ENCODE measurements at regions not wholly inside any gene's neighbourhood (a gene's known extent, or its start where the extent isn't known, plus 50 kb on each side); places are given as distances from the start of the nearest gene placed in this dataset.

GRCh38 chr2:15730545-15731212 is 139.0 kb downstream of the DDX1 start:
- Histone ChIP-seq H2AFZ (ENCODE audit: low read depth, low read length) (no peak overlapping the region), H3K27ac (ENCODE audit: low read length) (no peak overlapping the region)

More at GRCh38 chr2:15730545-15731212, 139.0 kb downstream of the DDX1 start:
- H3K36me3 ChIP-seq (ENCODE audit: insufficient read depth, low read length) = no peaks in the 10 kb centered on the region
- no peaks in the 10 kb centered on the region for H3K79me2 ChIP-seq (replicated peaks; ENCODE audit: insufficient read depth, low read length)
- no peaks in the 10 kb centered on the region for H3K27me3 ChIP-seq (ENCODE audit: insufficient read depth, low read depth, low read length)
- no peaks in the 10 kb centered on the region for H3K9me3 ChIP-seq (ENCODE audit: low read length)
- TF ChIP-seq RAD21 (conservative IDR thresholded peaks at IDR 0.05) (no peak), MXI1 (conservative IDR thresholded peaks at IDR 0.05; ENCODE audit: poor library complexity, severe bottlenecking) (no peak), EP300 (conservative IDR thresholded peaks at IDR 0.05; ENCODE audit: poor library complexity, severe bottlenecking) (no peak), REST (IDR thresholded peaks at IDR 0.05; ENCODE audit: borderline replicate concordance) (no peak), SMC3 (conservative IDR thresholded peaks at IDR 0.05; ENCODE audit: poor library complexity) (no peak), EZH2 (IDR thresholded peaks at IDR 0.05; ENCODE audit: borderline replicate concordance, insufficient read depth, low read length, poor library complexity, severe bottlenecking) (no peak), CTCF (IDR thresholded peaks at IDR 0.05; ENCODE audit: poor library complexity, severe bottlenecking) (no peak), POLR2AphosphoS5 (IDR thresholded peaks at IDR 0.05) (no peak), TAF1 (IDR thresholded peaks at IDR 0.05; ENCODE audit: low read depth) (no peak)
- H4K20me1 ChIP-seq (ENCODE audit: insufficient read depth) = no peaks in the 10 kb centered on the region
- no peak overlapping the region for H3K4me2 ChIP-seq (ENCODE audit: low read length)
- no peak overlapping the region for H3K9ac ChIP-seq (ENCODE audit: low read length)
- H3K9me2 ChIP-seq (ENCODE audit: insufficient read depth, low read length) = no peaks in the 10 kb centered on the region
- H3K4me3 ChIP-seq (ENCODE audit: low read length) = no peak overlapping the region
- H3F3A ChIP-seq (ENCODE audit: insufficient read depth, low read length, poor library complexity, severe bottlenecking) = no peaks in the 10 kb centered on the region
